ENCODE measurements at regions not wholly inside any gene's neighbourhood (a gene's known extent, or its start where the extent isn't known, plus 50 kb on each side); places are given as distances from the start of the nearest gene placed in this dataset.

DNA sequence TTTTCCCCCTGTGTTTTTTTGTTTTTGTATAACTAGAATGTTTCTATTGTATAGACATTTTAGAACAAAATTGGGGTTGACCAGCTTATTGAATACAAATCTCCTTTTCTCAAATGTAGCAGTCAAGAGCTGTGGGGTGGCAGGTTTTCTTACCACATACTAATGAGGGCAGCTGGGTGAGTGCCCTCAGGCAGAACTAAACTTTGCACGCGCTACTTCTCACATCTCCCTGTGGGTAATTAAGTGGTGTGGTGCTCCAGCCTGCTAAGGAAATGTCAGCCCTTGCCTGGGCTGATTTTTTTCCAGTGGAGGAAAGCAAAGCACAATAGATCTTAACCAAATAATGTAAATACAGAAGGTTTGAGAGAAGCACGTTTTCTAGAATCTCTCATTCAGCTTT lies 717.6 kb upstream of the TENM3 start:
- no peaks in the 10 kb centered on the region for H3K4me1 ChIP-seq (ENCODE audit: control insufficient read depth in 1 of 2, insufficient read depth in 2 of 2, low read length in 2 of 2)
- H3K36me3 ChIP-seq (ENCODE audit: control insufficient read depth in 1 of 2, insufficient read depth in 2 of 2, low read length in 2 of 2): no peaks in the 10 kb centered on the region
- H3K9me2 ChIP-seq (ENCODE audit: insufficient read depth): no peaks in the 10 kb centered on the region
- H4K20me1 ChIP-seq (ENCODE audit: insufficient read depth): no peaks in the 10 kb centered on the region
- ATAC-seq (no peak), DNase-seq (ENCODE audit: low read depth, low spot score) (no peak)
- H3K9ac ChIP-seq (ENCODE audit: low read length): no peak overlapping the region
- ChIA-PET POLR2A (no interaction called here), CTCF (interaction anchor here (3.7 kb wide), 1 partner anchor 223 kb away, joined by 50 read pairs; no protein-coding TSS in a partner anchor), RAD21 (ENCODE audit: low non-redundant PET in 1 of 2, low total read pairs in 2 of 2, uncharacterized antibody in 2 of 2, unreplicated experiment in 2 of 2) (no interaction called here)
- no peaks in the 10 kb centered on the region for H3K9me3 ChIP-seq (ENCODE audit: control insufficient read depth in 1 of 2, insufficient read depth in 1 of 2, low read depth in 1 of 2, low read length in 2 of 2)
- H2AFZ ChIP-seq (ENCODE audit: low read depth, low read length, poor library complexity, severe bottlenecking): no peak overlapping the region
- no peak overlapping the region for H3K4me2 ChIP-seq (ENCODE audit: low read length)
- peaks cover 9% of the 10 kb centered on the region; the same call in 1 of the 2 replicates for H3K27me3 ChIP-seq (ENCODE audit: insufficient read depth, low read length)
- no peak overlapping the region for H3K4me3 ChIP-seq (replicated peaks in 1 of 2; ENCODE audit: low read depth in 1 of 2, low read length in 2 of 2)
- intact Hi-C loops (cut with micrococcal nuclease): no loop called here
- no peaks in the 10 kb centered on the region for H3K79me2 ChIP-seq (ENCODE audit: insufficient read depth, low read length)
- TF ChIP-seq SRF (IDR thresholded peaks at IDR 0.05; ENCODE audit: low read depth) (no peak), SIN3A (IDR thresholded peaks at IDR 0.05; ENCODE audit: low read depth) (no peak), CEBPB (IDR thresholded peaks at IDR 0.05; ENCODE audit: low read depth) (no peak), RAD21 (IDR thresholded peaks at IDR 0.05; ENCODE audit: low read depth) (no peak), YY1 (IDR thresholded peaks at IDR 0.05; ENCODE audit: extremely low read depth, insufficient replicate concordance, low read depth, low read length) (no peak), ELF1 (IDR thresholded peaks at IDR 0.05; ENCODE audit: borderline replicate concordance, low read depth) (no peak), CBX3 (IDR thresholded peaks at IDR 0.05; ENCODE audit: low read depth) (no peak)
- TF ChIP-seq, protein P1, sequence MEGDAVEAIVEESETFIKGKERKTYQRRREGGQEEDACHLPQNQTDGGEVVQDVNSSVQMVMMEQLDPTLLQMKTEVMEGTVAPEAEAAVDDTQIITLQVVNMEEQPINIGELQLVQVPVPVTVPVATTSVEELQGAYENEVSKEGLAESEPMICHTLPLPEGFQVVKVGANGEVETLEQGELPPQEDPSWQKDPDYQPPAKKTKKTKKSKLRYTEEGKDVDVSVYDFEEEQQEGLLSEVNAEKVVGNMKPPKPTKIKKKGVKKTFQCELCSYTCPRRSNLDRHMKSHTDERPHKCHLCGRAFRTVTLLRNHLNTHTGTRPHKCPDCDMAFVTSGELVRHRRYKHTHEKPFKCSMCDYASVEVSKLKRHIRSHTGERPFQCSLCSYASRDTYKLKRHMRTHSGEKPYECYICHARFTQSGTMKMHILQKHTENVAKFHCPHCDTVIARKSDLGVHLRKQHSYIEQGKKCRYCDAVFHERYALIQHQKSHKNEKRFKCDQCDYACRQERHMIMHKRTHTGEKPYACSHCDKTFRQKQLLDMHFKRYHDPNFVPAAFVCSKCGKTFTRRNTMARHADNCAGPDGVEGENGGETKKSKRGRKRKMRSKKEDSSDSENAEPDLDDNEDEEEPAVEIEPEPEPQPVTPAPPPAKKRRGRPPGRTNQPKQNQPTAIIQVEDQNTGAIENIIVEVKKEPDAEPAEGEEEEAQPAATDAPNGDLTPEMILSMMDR (IDR thresholded peaks at IDR 0.05 in 2 of 3, conservative IDR thresholded peaks at IDR 0.05 in 1 of 3; ENCODE audit: borderline replicate concordance in 1 of 3, insufficient read depth in 1 of 3, low read depth in 2 of 3, low read length in 2 of 3): no peak
- TF ChIP-seq, protein P2, sequence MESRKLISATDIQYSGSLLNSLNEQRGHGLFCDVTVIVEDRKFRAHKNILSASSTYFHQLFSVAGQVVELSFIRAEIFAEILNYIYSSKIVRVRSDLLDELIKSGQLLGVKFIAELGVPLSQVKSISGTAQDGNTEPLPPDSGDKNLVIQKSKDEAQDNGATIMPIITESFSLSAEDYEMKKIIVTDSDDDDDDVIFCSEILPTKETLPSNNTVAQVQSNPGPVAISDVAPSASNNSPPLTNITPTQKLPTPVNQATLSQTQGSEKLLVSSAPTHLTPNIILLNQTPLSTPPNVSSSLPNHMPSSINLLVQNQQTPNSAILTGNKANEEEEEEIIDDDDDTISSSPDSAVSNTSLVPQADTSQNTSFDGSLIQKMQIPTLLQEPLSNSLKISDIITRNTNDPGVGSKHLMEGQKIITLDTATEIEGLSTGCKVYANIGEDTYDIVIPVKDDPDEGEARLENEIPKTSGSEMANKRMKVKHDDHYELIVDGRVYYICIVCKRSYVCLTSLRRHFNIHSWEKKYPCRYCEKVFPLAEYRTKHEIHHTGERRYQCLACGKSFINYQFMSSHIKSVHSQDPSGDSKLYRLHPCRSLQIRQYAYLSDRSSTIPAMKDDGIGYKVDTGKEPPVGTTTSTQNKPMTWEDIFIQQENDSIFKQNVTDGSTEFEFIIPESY (IDR thresholded peaks at IDR 0.05; ENCODE audit: extremely low read depth, insufficient replicate concordance, low read length): no peak
- H3K27ac ChIP-seq (ENCODE audit: low read depth, low read length): no peak overlapping the region
- no TSS peak for BruUV-seq (replicated peaks)

Data from HCT116 (cell line).